SJCRH30 (cell line): ENCODE measurements at regions not wholly inside any gene's neighbourhood (a gene's known extent, or its start where the extent isn't known, plus 50 kb on each side); places are given as distances from the start of the nearest gene placed in this dataset.

ENCODE experiments used
- DNase-seq, 2 experiments: peaks; one replicate each; pipeline ENCODE4 v3.0.0-alpha.2; 2015 to 2020
- H3K27ac ChIP-seq: fragments of 250-450 bp; sonication (Bioruptor Pico); 2 replicates; pipeline ENCODE4 v1.5.1; 2020; ENCODE audit warnings: mild to moderate bottlenecking, moderate library complexity
- H3K27me3 ChIP-seq: fragments of 250-450 bp; sonication (Bioruptor Pico); 2 replicates; pipeline ENCODE4 v1.5.1; 2020; ENCODE audit warnings: mild to moderate bottlenecking, moderate library complexity
- H3K36me3 ChIP-seq: fragments of 250-450 bp; sonication (Bioruptor Pico); 2 replicates; pipeline ENCODE4 v1.5.1; 2020; ENCODE audit warnings: mild to moderate bottlenecking, moderate library complexity
- H3K4me1 ChIP-seq: fragments of 250-450 bp; sonication (Bioruptor Pico); 2 replicates; pipeline ENCODE4 v1.5.1; 2020; ENCODE audit warnings: mild to moderate bottlenecking, moderate library complexity
- H3K4me3 ChIP-seq: fragments of 250-450 bp; sonication (Bioruptor Pico); 2 replicates; pipeline ENCODE4 v1.5.1; 2020; ENCODE audit warnings: mild to moderate bottlenecking, moderate library complexity
- H3K9me3 ChIP-seq: fragments of 250-450 bp; sonication (Bioruptor Pico); replicated peaks from 2 replicates; pipeline ENCODE4 v1.5.1; 2020; ENCODE audit warnings: mild to moderate bottlenecking, moderate library complexity

DNA sequence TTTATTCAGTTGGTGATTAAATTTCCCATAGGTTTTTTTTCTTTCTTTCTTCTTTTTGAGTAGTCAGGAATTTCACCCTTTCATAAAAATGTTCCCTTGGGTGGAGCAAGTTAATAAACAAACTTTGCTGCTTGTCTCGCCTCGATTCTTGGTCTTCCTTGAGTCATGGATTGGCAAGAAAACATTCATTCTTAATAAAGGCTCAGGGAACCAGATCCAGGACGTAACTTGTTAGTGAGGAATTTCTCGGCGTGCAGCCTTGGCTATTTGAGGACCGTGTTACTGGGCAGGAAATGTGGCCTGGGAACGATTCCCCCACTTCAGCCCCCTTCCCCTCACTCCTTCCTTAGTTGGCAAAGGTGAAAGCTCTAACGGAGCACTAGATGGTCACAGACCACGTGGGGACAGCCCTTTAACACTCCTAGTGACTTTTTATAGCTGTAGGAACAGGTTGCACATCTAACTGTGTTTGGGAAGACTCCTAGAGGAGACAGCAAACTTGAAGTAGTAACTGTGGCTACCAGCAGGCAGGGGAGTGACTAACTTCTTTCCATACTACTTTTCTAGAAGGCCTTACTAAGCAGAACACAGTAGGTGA, 106.8 kb downstream of the UCHL1 start:
- H3K27ac ChIP-seq = no peak overlapping the region
- H3K36me3 ChIP-seq = no peaks in the 10 kb centered on the region
- no peaks in the 10 kb centered on the region; the same call in 1 of the 2 replicates for H3K4me1 ChIP-seq
- no peak for DNase-seq
- H3K27me3 ChIP-seq = no peaks in the 10 kb centered on the region
- no peaks in the 10 kb centered on the region for H3K9me3 ChIP-seq
- H3K4me3 ChIP-seq = no peak overlapping the region

DNA sequence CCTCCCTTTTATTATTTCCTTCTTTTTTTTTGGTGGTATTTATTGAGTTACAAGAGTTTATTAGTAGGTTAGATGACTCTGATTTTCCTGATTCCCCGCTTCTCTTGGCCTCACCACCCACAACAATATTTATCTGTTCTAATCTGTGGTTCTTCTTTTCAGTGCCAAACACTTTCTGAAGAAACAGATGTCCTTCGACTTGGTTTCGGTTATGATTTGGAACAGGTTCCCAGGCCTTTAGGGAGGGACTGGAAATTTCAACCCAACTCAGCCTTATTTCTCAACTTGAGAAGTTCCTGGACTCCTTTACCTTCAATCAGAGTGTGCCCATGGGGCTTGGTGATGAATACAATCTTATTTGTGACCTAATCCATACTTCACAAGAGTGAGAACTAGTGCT, 108.1 kb downstream of the UCHL1 start:
- H3K27me3 ChIP-seq = no peaks in the 10 kb centered on the region
- H3K4me1 ChIP-seq = no peaks in the 10 kb centered on the region; the same call in 1 of the 2 replicates
- no peak for DNase-seq
- no peak overlapping the region for H3K4me3 ChIP-seq
- no peak overlapping the region for H3K27ac ChIP-seq
- no peaks in the 10 kb centered on the region for H3K9me3 ChIP-seq
- no peaks in the 10 kb centered on the region for H3K36me3 ChIP-seq

- no peaks in the 10 kb centered on the region for H3K36me3 ChIP-seq
- no peaks in the 10 kb centered on the region for H3K9me3 ChIP-seq
- no peak overlapping the region for H3K27ac ChIP-seq
- no peak for DNase-seq
- H3K4me1 ChIP-seq = no peaks in the 10 kb centered on the region; the same call in 1 of the 2 replicates
- no peaks in the 10 kb centered on the region for H3K27me3 ChIP-seq
- H3K4me3 ChIP-seq = no peak overlapping the region
Measured at GRCh38 chr4:41365681-41366080, 109.0 kb downstream of the UCHL1 start.

GRCh38 chr4:41366911-41367517, 110.3 kb downstream of the UCHL1 start:
- H3K9me3 ChIP-seq = no peaks in the 10 kb centered on the region
- no peak overlapping the region for H3K27ac ChIP-seq
- no peaks in the 10 kb centered on the region; the same call in 1 of the 2 replicates for H3K4me1 ChIP-seq
- no peaks in the 10 kb centered on the region for H3K27me3 ChIP-seq
- DNase-seq = no peak
- H3K4me3 ChIP-seq = no peak overlapping the region
- no peaks in the 10 kb centered on the region for H3K36me3 ChIP-seq

- no peak for DNase-seq
Measured at GRCh38 chr4:41369680-41370079, 113.0 kb downstream of the UCHL1 start.

DNA sequence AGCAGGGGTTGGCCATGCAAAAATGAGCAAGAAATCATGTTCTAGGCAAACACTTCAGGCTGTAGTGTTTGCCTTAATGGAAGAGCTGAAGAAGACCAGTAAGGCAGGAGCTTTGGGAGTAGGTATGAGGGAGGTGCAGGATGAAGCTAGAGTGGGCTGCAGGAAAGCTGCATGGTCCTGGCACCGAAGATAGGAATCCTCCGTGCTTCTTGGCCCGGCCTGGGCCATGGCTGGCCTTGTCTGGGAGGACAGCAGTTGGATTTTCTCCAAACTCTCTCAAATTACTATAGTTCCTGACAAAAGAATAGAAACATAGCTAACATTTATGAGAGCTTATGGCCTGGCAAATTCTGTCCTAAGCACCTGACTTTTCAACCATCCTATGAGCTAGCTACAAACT, 116.5 kb downstream of the UCHL1 start:
- Histone ChIP-seq H3K9me3 (no peaks in the 10 kb centered on the region), H3K4me1 (no peaks in the 10 kb centered on the region), H3K27me3 (no peaks in the 10 kb centered on the region), H3K27ac (no peak overlapping the region), H3K36me3 (no peaks in the 10 kb centered on the region), H3K4me3 (no peak overlapping the region)
- no peak for DNase-seq

More at GRCh38 chr4:41369680-41370079, 113.0 kb downstream of the UCHL1 start:
- no peaks in the 10 kb centered on the region for H3K4me1 ChIP-seq
- no peak overlapping the region for H3K27ac ChIP-seq
- no peak overlapping the region for H3K4me3 ChIP-seq
- no peaks in the 10 kb centered on the region for H3K9me3 ChIP-seq
- H3K27me3 ChIP-seq = no peaks in the 10 kb centered on the region
- no peaks in the 10 kb centered on the region for H3K36me3 ChIP-seq

- H3K27me3 ChIP-seq = no peaks in the 10 kb centered on the region
- H3K27ac ChIP-seq = no peak overlapping the region
- peaks cover 10% of the 10 kb centered on the region for H3K9me3 ChIP-seq
- no peaks in the 10 kb centered on the region for H3K4me1 ChIP-seq
- H3K4me3 ChIP-seq = no peak overlapping the region
- no peaks in the 10 kb centered on the region for H3K36me3 ChIP-seq
- no peak for DNase-seq
Measured at GRCh38 chr4:41374490-41374889, 117.8 kb downstream of the UCHL1 start.

DNA sequence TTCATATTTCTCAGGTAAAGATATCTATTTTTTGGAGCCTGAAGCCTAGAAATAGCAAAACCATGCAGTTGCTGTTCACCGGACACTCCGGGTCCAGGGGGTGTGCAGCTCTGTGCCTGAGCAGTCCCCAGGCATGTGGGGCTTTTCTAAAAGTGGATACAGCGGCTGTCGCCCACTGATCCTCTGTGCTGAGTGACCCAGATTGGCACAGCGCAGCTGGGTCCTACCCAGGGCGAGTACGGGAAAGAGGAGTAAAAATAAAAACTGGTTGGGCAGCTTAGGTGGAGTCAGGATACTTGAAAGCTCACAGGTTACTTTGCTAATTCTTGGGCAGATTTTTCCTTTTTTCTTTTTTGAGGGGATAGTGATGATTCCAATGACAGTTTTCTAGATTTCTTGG, 118.8 kb downstream of the UCHL1 start:
- DNase-seq = no peak
- H3K4me3 ChIP-seq = no peak overlapping the region
- H3K36me3 ChIP-seq = no peaks in the 10 kb centered on the region
- H3K27ac ChIP-seq = no peak overlapping the region
- no peaks in the 10 kb centered on the region for H3K4me1 ChIP-seq
- peaks cover 10% of the 10 kb centered on the region for H3K9me3 ChIP-seq
- no peaks in the 10 kb centered on the region for H3K27me3 ChIP-seq

- H3K27me3 ChIP-seq = no peaks in the 10 kb centered on the region
- no peaks in the 10 kb centered on the region for H3K4me1 ChIP-seq
- H3K4me3 ChIP-seq = no peak overlapping the region
- H3K9me3 ChIP-seq = peaks cover 10% of the 10 kb centered on the region
- no peak for DNase-seq
- H3K27ac ChIP-seq = no peak overlapping the region
- H3K36me3 ChIP-seq = no peaks in the 10 kb centered on the region
Measured at GRCh38 chr4:41377196-41377595, 120.5 kb downstream of the UCHL1 start.

DNA sequence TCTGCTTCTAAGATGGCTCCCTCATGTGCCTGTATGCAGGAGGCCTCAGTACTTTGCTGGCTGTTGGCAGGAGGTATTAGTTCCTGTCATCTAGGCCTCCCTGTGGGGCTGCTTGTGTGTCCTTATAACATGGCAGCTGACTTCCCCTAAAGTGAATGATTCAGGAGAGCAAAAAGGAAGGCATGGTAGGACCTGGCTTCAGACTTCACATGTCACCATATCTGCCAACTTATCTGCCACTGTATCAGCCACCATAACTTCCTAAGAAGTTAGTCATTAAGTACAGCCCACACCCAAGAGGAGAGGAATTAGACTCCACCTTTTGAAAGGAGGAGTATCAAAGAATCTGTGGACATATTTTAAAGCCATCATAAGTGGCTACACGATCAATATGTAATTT, 122.5 kb downstream of the UCHL1 start:
- no peaks in the 10 kb centered on the region for H3K36me3 ChIP-seq
- DNase-seq = no peak
- no peaks in the 10 kb centered on the region for H3K4me1 ChIP-seq
- H3K4me3 ChIP-seq = no peak overlapping the region
- H3K27ac ChIP-seq = no peak overlapping the region
- peaks cover 10% of the 10 kb centered on the region for H3K9me3 ChIP-seq
- H3K27me3 ChIP-seq = no peaks in the 10 kb centered on the region

DNA sequence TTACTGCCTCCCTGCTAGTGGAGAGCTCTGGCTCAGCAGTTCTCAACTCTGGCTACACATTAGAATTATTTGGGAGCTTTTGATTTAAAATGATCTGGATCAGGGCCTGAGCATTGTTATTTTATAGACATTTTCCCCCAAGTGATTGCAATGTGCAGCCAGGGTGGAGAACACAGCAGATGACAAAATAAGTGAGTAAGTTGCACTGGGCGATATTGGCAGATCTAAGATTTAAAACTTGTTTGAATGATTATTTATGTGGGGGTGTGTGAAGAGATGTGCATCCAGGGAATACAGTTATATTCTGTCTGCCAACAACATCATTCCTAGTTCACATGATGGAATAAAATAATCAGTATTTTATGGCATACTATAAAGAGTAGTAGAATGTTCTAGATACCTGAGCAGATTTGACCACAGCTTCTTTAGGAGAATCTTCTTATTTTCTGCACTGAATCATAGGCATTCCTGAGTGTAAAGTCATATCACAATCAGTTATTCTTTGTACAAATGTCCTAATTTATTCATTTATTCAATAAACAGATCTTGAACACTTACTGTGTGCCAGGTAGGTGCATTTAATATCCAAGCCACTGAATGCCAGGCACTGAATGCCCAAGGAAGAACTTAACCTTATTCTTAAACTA, 123.9 kb downstream of the UCHL1 start:
- Histone ChIP-seq H3K4me3 (no peak overlapping the region), H3K27me3 (no peaks in the 10 kb centered on the region), H3K9me3 (peaks cover 10% of the 10 kb centered on the region), H3K4me1 (peaks cover 10% of the 10 kb centered on the region), H3K27ac (no peak overlapping the region), H3K36me3 (no peaks in the 10 kb centered on the region)
- DNase-seq = no peak

DNA sequence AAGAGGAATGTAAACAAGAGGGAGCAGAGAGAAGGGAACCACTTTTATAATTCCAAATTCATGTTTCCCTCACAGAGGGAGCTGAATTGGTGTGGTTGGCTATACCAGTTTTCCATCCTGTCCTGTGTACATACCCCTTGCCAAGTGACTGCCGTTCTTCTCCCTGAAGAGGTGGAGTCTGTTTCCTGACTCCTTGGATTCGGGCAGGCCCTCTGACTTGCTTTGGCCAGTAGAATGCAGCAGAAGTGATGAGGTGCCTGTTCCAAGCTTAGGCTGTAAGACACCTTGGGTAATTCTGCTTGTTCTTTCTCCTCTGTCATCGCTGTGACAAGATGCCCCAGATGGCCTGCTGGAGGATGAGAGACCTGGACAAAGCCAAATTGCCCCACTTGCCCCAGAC, 124.7 kb downstream of the UCHL1 start:
- DNase-seq = no peak
- no peak overlapping the region for H3K27ac ChIP-seq
- H3K36me3 ChIP-seq = no peaks in the 10 kb centered on the region
- peaks cover 10% of the 10 kb centered on the region for H3K4me1 ChIP-seq
- no peak overlapping the region for H3K4me3 ChIP-seq
- H3K27me3 ChIP-seq = no peaks in the 10 kb centered on the region
- H3K9me3 ChIP-seq = peaks cover 10% of the 10 kb centered on the region

DNA sequence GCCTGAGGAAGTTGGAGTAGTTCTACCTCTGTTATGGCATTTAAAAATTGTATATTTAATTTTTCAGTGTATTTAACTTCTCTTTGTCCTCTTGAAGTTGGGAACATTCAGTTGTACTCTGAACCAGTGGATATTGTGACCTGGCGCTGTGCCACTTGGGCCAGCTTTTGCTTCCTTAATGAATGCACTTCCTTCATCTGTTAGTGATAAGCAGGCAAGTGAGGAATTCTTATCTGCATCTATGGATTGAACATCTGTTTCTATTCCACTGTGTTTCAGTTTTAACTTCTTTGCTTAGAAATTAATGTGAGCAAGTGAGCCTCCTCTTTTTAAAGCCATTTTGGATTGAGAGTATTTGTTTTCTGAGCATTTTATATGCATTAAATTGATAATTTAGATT, 128.3 kb downstream of the UCHL1 start:
- H3K27me3 ChIP-seq = no peaks in the 10 kb centered on the region
- no peaks in the 10 kb centered on the region for H3K9me3 ChIP-seq
- H3K4me1 ChIP-seq = peaks cover 10% of the 10 kb centered on the region
- no peak overlapping the region for H3K27ac ChIP-seq
- H3K36me3 ChIP-seq = no peaks in the 10 kb centered on the region; the same call in 1 of the 2 replicates
- DNase-seq = peak; percentile 34 to 59
- H3K4me3 ChIP-seq = no peak overlapping the region

GRCh38 chr4:41385481-41385880, 128.8 kb downstream of the UCHL1 start:
- no peak overlapping the region for H3K27ac ChIP-seq
- peaks cover 10% of the 10 kb centered on the region for H3K4me1 ChIP-seq
- no peaks in the 10 kb centered on the region; the same call in 1 of the 2 replicates for H3K36me3 ChIP-seq
- no peaks in the 10 kb centered on the region for H3K9me3 ChIP-seq
- no peak overlapping the region for H3K4me3 ChIP-seq
- DNase-seq = no peak
- H3K27me3 ChIP-seq = no peaks in the 10 kb centered on the region

DNA sequence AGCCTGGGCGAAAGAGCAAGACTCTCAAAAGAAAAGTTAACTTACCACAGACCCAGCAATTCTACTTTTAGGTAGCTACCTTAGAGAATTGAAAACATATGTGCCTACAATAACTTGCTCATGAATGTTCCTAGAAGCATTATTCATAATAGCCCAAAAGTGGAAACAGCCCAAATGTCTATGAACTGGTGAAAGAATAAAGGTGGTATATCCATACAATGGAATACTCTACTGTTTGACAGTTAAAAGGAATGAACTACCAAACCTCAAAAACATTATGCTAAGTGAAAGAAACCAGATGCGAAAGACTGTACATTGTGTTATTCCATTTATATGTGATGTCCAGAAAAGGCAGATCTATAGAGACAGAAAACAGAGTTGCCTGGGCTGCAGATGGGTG, 131.4 kb downstream of the UCHL1 start:
- no peaks in the 10 kb centered on the region for H3K27me3 ChIP-seq
- H3K4me1 ChIP-seq = peaks cover 10% of the 10 kb centered on the region
- no peak overlapping the region for H3K27ac ChIP-seq
- H3K36me3 ChIP-seq = no peaks in the 10 kb centered on the region; the same call in 1 of the 2 replicates
- peaks cover 8% of the 10 kb centered on the region; the same call in 1 of the 2 replicates for H3K9me3 ChIP-seq
- no peak for DNase-seq
- no peak overlapping the region for H3K4me3 ChIP-seq
